ENCODE measurements at regions not wholly inside any gene's neighbourhood (a gene's known extent, or its start where the extent isn't known, plus 50 kb on each side); places are given as distances from the start of the nearest gene placed in this dataset.

DNA sequence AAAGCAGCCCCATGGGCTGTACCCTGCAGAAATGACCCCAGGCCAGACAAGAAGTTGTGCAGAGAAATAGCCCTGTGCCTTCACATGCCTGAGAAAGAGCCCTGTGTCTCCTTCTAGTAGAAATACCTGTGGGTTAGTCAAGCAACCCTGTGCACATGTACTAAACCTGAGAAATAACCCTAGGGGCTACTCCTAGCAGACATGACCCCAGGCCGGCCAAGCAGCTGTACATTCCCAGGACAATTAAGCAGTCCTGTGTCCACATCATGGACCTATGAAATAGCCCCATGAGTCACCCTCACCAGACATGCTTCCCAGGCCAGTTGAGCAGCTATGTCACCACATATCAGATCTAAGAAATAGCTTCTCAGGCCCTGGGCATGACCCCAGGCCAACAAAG lies 519.7 kb upstream of the CA10 start:
- Histone ChIP-seq H3K9me3 (replicated peaks; ENCODE audit: control insufficient read depth, insufficient read depth, low read length) (no peaks in the 10 kb centered on the region), H4K20me1 (replicated peaks; ENCODE audit: control insufficient read depth, extremely low read depth, insufficient read depth, low read length) (no peaks in the 10 kb centered on the region), H3K79me2 (ENCODE audit: control insufficient read depth, insufficient read depth, low read length) (no peaks in the 10 kb centered on the region), H3K4me3 (replicated peaks in 1 of 3; ENCODE audit: insufficient read depth in 1 of 3, low read depth in 1 of 3, low read length in 3 of 3) (no peak overlapping the region), H3K9me1 (replicated peaks; ENCODE audit: control insufficient read depth, extremely low read depth, insufficient read depth, low read length) (no peaks in the 10 kb centered on the region), H3K4me2 (ENCODE audit: insufficient read depth, low read length) (no peak overlapping the region), H3K27me3 (ENCODE audit: control insufficient read depth in 2 of 2, insufficient read depth in 2 of 2, low read length in 2 of 2) (no peaks in the 10 kb centered on the region), H3K9ac (replicated peaks; ENCODE audit: extremely low read depth, insufficient read depth, low read length) (no peak overlapping the region), H2AFZ (ENCODE audit: low read depth, low read length) (no peak overlapping the region), H3K36me3 (ENCODE audit: control insufficient read depth in 2 of 2, extremely low read depth in 1 of 2, insufficient read depth in 2 of 2, low read length in 2 of 2) (no peaks in the 10 kb centered on the region), H3K27ac (ENCODE audit: insufficient read depth, low read depth, low read length) (no peak overlapping the region), H3K4me1 (ENCODE audit: control insufficient read depth, extremely low read depth, insufficient read depth, low read length) (no peaks in the 10 kb centered on the region)
- CTCF ChIA-PET = no interaction called here
- TF ChIP-seq POLR2A (IDR thresholded peaks at IDR 0.05; ENCODE audit: low read depth, low read length) = no peak
- TF ChIP-seq EZH2 (IDR thresholded peaks at IDR 0.05; ENCODE audit: borderline replicate concordance, low read depth, low read length, severe bottlenecking) = no peak
- TF ChIP-seq JUN (IDR thresholded peaks at IDR 0.05; ENCODE audit: borderline replicate concordance, insufficient read depth, insufficient read length, low read depth) = no peak
- no peak for TF ChIP-seq POLR2AphosphoS5 (IDR thresholded peaks at IDR 0.05; ENCODE audit: insufficient read depth, low read depth, low read length)
- TF ChIP-seq GATA2 (IDR thresholded peaks at IDR 0.05; ENCODE audit: insufficient read depth, insufficient read length, low read depth, low read length) = no peak
- no TSS peak for BruUV-seq (replicated peaks)
- POLR2A ChIA-PET = no interaction called here
- intact Hi-C loops (cut with micrococcal nuclease) = no loop called here
- dilution Hi-C loops (cut with MboI; ENCODE audit: extremely low pct_ligation_motif_present, low sequenced_read_pairs) = no loop called here
- DNase-seq (ENCODE audit: low read depth, low spot score) = no peak
- no peak for FAIRE-seq

DNA sequence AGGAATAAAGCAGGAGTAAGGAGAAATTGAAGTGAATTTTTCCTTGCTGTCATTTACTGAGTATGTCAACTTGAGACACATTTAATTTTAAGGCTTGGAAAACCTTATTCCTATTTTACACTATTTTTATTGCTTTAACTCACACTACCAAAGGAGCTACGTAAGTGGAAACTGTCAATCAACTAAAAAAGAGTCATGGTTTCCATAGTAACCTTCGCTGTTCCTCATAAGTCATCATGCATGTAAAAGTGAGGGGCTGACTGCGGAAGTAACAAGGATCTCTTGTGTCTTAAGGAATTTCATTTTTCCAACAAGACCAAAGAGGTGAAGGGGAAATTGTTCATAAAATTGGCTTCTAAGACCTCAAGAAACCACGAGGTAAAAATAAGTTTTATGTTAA lies 516.2 kb upstream of the CA10 start:
- Histone ChIP-seq H3K4me1 (ENCODE audit: control insufficient read depth, extremely low read depth, insufficient read depth, low read length) (no peaks in the 10 kb centered on the region), H3K9me3 (replicated peaks; ENCODE audit: control insufficient read depth, insufficient read depth, low read length) (no peaks in the 10 kb centered on the region), H3K79me2 (ENCODE audit: control insufficient read depth, insufficient read depth, low read length) (no peaks in the 10 kb centered on the region), H4K20me1 (replicated peaks; ENCODE audit: control insufficient read depth, extremely low read depth, insufficient read depth, low read length) (no peaks in the 10 kb centered on the region), H2AFZ (ENCODE audit: low read depth, low read length) (no peak overlapping the region), H3K4me3 (replicated peaks in 1 of 3; ENCODE audit: insufficient read depth in 1 of 3, low read depth in 1 of 3, low read length in 3 of 3) (no peak overlapping the region), H3K36me3 (ENCODE audit: control insufficient read depth in 2 of 2, extremely low read depth in 1 of 2, insufficient read depth in 2 of 2, low read length in 2 of 2) (no peaks in the 10 kb centered on the region), H3K9me1 (replicated peaks; ENCODE audit: control insufficient read depth, extremely low read depth, insufficient read depth, low read length) (no peaks in the 10 kb centered on the region), H3K4me2 (ENCODE audit: insufficient read depth, low read length) (no peak overlapping the region), H3K9ac (replicated peaks; ENCODE audit: extremely low read depth, insufficient read depth, low read length) (no peak overlapping the region), H3K27me3 (ENCODE audit: control insufficient read depth in 2 of 2, insufficient read depth in 2 of 2, low read length in 2 of 2) (no peaks in the 10 kb centered on the region), H3K27ac (ENCODE audit: insufficient read depth, low read depth, low read length) (no peak overlapping the region)
- no peak for DNase-seq (ENCODE audit: low read depth, low spot score)
- ChIA-PET CTCF (no interaction called here), POLR2A (no interaction called here)
- no peak for FAIRE-seq
- dilution Hi-C loops (cut with MboI; ENCODE audit: extremely low pct_ligation_motif_present, low sequenced_read_pairs) (no loop called here), intact Hi-C loops (cut with micrococcal nuclease) (no loop called here)
- TF ChIP-seq EZH2 (IDR thresholded peaks at IDR 0.05; ENCODE audit: borderline replicate concordance, low read depth, low read length, severe bottlenecking) = no peak
- TF ChIP-seq MYC (IDR thresholded peaks at IDR 0.05; ENCODE audit: low read depth, low read length) = no peak
- TF ChIP-seq, protein P1, sequence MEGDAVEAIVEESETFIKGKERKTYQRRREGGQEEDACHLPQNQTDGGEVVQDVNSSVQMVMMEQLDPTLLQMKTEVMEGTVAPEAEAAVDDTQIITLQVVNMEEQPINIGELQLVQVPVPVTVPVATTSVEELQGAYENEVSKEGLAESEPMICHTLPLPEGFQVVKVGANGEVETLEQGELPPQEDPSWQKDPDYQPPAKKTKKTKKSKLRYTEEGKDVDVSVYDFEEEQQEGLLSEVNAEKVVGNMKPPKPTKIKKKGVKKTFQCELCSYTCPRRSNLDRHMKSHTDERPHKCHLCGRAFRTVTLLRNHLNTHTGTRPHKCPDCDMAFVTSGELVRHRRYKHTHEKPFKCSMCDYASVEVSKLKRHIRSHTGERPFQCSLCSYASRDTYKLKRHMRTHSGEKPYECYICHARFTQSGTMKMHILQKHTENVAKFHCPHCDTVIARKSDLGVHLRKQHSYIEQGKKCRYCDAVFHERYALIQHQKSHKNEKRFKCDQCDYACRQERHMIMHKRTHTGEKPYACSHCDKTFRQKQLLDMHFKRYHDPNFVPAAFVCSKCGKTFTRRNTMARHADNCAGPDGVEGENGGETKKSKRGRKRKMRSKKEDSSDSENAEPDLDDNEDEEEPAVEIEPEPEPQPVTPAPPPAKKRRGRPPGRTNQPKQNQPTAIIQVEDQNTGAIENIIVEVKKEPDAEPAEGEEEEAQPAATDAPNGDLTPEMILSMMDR (IDR thresholded peaks at IDR 0.05; ENCODE audit: extremely low read depth in 1 of 2, insufficient read depth in 1 of 2, low read depth in 1 of 2, low read length in 2 of 2) = no peak
- no peak for TF ChIP-seq JUN (IDR thresholded peaks at IDR 0.05; ENCODE audit: borderline replicate concordance, insufficient read depth, insufficient read length, low read depth)
- TF ChIP-seq POLR2A (IDR thresholded peaks at IDR 0.05; ENCODE audit: low read depth, low read length) = no peak
- TF ChIP-seq FOS (IDR thresholded peaks at IDR 0.05; ENCODE audit: borderline replicate concordance, insufficient read depth, low read length) = no peak
- TF ChIP-seq, protein P2, sequence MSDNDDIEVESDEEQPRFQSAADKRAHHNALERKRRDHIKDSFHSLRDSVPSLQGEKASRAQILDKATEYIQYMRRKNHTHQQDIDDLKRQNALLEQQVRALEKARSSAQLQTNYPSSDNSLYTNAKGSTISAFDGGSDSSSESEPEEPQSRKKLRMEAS (IDR thresholded peaks at IDR 0.05; ENCODE audit: insufficient read depth, insufficient read length) = no peak
- TF ChIP-seq POLR2AphosphoS5 (IDR thresholded peaks at IDR 0.05; ENCODE audit: insufficient read depth, low read depth, low read length) = no peak
- no peak for TF ChIP-seq GATA2 (IDR thresholded peaks at IDR 0.05; ENCODE audit: insufficient read depth, insufficient read length, low read depth, low read length)
- no TSS peak for BruUV-seq (replicated peaks)
